GM18507 (cell line): ENCODE measurements at regions not wholly inside any gene's neighbourhood (a gene's known extent, or its start where the extent isn't known, plus 50 kb on each side); places are given as distances from the start of the nearest gene placed in this dataset.
A peak's percentile ranks its signal among the peaks of the same experiment; 100 is the strongest.

Experiments
- DNase-seq: peaks from one replicate; pipeline ENCODE4 v3.0.0; 2011; ENCODE audit warnings: low read depth; ENCODE audit not compliant: insufficient read length; ENCODE audit errors: extremely low spot score
- FAIRE-seq: peaks from 2 replicates; lab custom pipeline; 2011; peaks lifted over from hg19 to GRCh38; lab: Jason Lieb, UNC

GRCh38 chr1:200323856-200324400, 85.9 kb downstream of the ZNF281 start:
- FAIRE-seq (no peak), DNase-seq (no peak)

- FAIRE-seq (no peak), DNase-seq (no peak)
Observed at GRCh38 chr1:200319148-200319547, 90.7 kb downstream of the ZNF281 start.

- FAIRE-seq (no peak), DNase-seq (no peak)
Observed at GRCh38 chr1:200317236-200317635, 92.6 kb downstream of the ZNF281 start.

GRCh38 chr1:200316148-200316803, 93.6 kb downstream of the ZNF281 start:
- no peak for FAIRE-seq

GRCh38 chr1:200314085-200314750, 95.6 kb downstream of the ZNF281 start:
- FAIRE-seq (no peak), DNase-seq (no peak)

More at GRCh38 chr1:200316148-200316803, 93.6 kb downstream of the ZNF281 start:
- DNase-seq, result no peak

GRCh38 chr1:200311256-200311655, 98.6 kb downstream of the ZNF281 start:
- FAIRE-seq (no peak), DNase-seq (no peak)

- DNase-seq (no peak), FAIRE-seq (no peak)
Observed at GRCh38 chr1:200310824-200311223, 99.0 kb downstream of the ZNF281 start.

- FAIRE-seq (no peak), DNase-seq (no peak)
Observed at GRCh38 chr1:200307755-200308066, 102.1 kb downstream of the ZNF281 start.

GRCh38 chr1:200306944-200307754, 102.7 kb downstream of the ZNF281 start:
- DNase-seq, result peak; percentile 20
- FAIRE-seq, result peak; percentile 72

GRCh38 chr1:200305806-200306205, 104.0 kb downstream of the ZNF281 start:
- no peak for DNase-seq
- peak; percentile 38 for FAIRE-seq

- DNase-seq, result no peak
- FAIRE-seq, result no peak
Observed at GRCh38 chr1:200304171-200304570, 105.7 kb downstream of the ZNF281 start.

- no peak for FAIRE-seq
- DNase-seq, result no peak
Observed at GRCh38 chr1:200302921-200303290, 106.9 kb downstream of the ZNF281 start.

- DNase-seq, result no peak
Observed at GRCh38 chr1:200302192-200302920, 107.5 kb downstream of the ZNF281 start.

GRCh38 chr1:200301152-200301551, 108.7 kb downstream of the ZNF281 start:
- DNase-seq, result no peak
- FAIRE-seq, result no peak

More at GRCh38 chr1:200302192-200302920, 107.5 kb downstream of the ZNF281 start:
- peak; percentile 48 for FAIRE-seq

GRCh38 chr1:200299571-200299970, 110.3 kb downstream of the ZNF281 start:
- no peak for FAIRE-seq

GRCh38 chr1:200298242-200298641, 111.6 kb downstream of the ZNF281 start:
- FAIRE-seq, result no peak
- DNase-seq, result no peak

More at GRCh38 chr1:200299571-200299970, 110.3 kb downstream of the ZNF281 start:
- no peak for DNase-seq

GRCh38 chr1:200296091-200296661, 113.7 kb downstream of the ZNF281 start:
- no peak for FAIRE-seq
- DNase-seq, result no peak

GRCh38 chr1:200294241-200294640, 115.6 kb downstream of the ZNF281 start:
- no peak for FAIRE-seq
- no peak for DNase-seq

- DNase-seq (no peak), FAIRE-seq (no peak)
Observed at GRCh38 chr1:200292699-200293098, 117.1 kb downstream of the ZNF281 start.
